ENCODE measurements at regions not wholly inside any gene's neighbourhood (a gene's known extent, or its start where the extent isn't known, plus 50 kb on each side); places are given as distances from the start of the nearest gene placed in this dataset.

- TF ChIP-seq NANOG (IDR thresholded peaks at IDR 0.05; ENCODE audit: borderline replicate concordance) (no peak), EZH2phosphoT487 (IDR thresholded peaks at IDR 0.05; ENCODE audit: unreplicated experiment) (no peak), STAT1 (IDR thresholded peaks at IDR 0.05; ENCODE audit: unreplicated experiment) (no peak), ZNF462 (CRISPR knock-in tag; IDR thresholded peaks at IDR 0.05) (no peak), ETS1 (IDR thresholded peaks at IDR 0.05) (no peak), ZNF114 (CRISPR knock-in tag; IDR thresholded peaks at IDR 0.05) (no peak), EZH2 (IDR thresholded peaks at IDR 0.05; ENCODE audit: low read depth, unreplicated experiment) (no peak), CTCF (conservative IDR thresholded peaks at IDR 0.05; ENCODE audit: low read depth in 2 of 2) (no peak)
- no peak for ATAC-seq
- no peak for DNase-seq (ENCODE audit: low spot score)
- no peaks in the 10 kb centered on the region for H3K27me3 ChIP-seq (ENCODE audit: insufficient read depth)
- Mint-ChIP-seq H3K27me3 (ENCODE audit: insufficient read depth, low read depth, poor library complexity) (no peaks in the 10 kb centered on the region), H3K4me3 (no peak overlapping the region), H3K27ac (no peak overlapping the region), H3K4me1 (no peaks in the 10 kb centered on the region), H3K9me3 (no peaks in the 10 kb centered on the region), H3K36me3 (ENCODE audit: low read depth) (no peaks in the 10 kb centered on the region)
- no peaks in the 10 kb centered on the region for H3K9me2 ChIP-seq (ENCODE audit: insufficient read depth)
- no peaks in the 10 kb centered on the region for H3F3A ChIP-seq (replicated peaks; ENCODE audit: low read depth)
- no peaks in the 10 kb centered on the region for H3K79me2 ChIP-seq (replicated peaks; ENCODE audit: insufficient read depth)
- no peaks in the 10 kb centered on the region for H3K36me3 ChIP-seq (ENCODE audit: insufficient read depth)
- no peak overlapping the region for H3K4me2 ChIP-seq
- no peak overlapping the region for H2AFZ ChIP-seq
- H3K27ac ChIP-seq (ENCODE audit: low read depth), result no peak overlapping the region
- no peaks in the 10 kb centered on the region for H4K20me1 ChIP-seq (replicated peaks; ENCODE audit: insufficient read depth)
- no peak overlapping the region for H3K4me3 ChIP-seq
- H3K4me1 ChIP-seq (ENCODE audit: insufficient read depth), result no peaks in the 10 kb centered on the region
These were observed 294.2 kb upstream of the ANO3 start for GRCh38 chr11:26037716-26038115.

Measured in GM23338 (cell line).